ENCODE measurements at regions not wholly inside any gene's neighbourhood (a gene's known extent, or its start where the extent isn't known, plus 50 kb on each side); places are given as distances from the start of the nearest gene placed in this dataset.
"Not testable (repeated sequence)": the region's sequence is repeated elsewhere in the genome, so short reads cannot be mapped to it uniquely, and the experiment has no call there.

GRCh38 chr11:96707273-96707672, 317.5 kb downstream of the JRKL start:
- no peak overlapping the region for H3K4me3 Mint-ChIP-seq
- no peaks in the 10 kb centered on the region for H3K27me3 Mint-ChIP-seq
- H3K27ac Mint-ChIP-seq = no peak overlapping the region
- no peak for DNase-seq (ENCODE audit: low spot score)
- no peaks in the 10 kb centered on the region for H3K4me1 Mint-ChIP-seq (ENCODE audit: low read depth in 2 of 2)
- no peaks in the 10 kb centered on the region for H3K36me3 Mint-ChIP-seq
- peaks cover 11% of the 10 kb centered on the region for H3K9me3 Mint-ChIP-seq
- no peak for ATAC-seq

- DNase-seq (ENCODE audit: low spot score) = no peak
- H3K27me3 Mint-ChIP-seq = no peaks in the 10 kb centered on the region
- H3K4me3 Mint-ChIP-seq = no peak overlapping the region
- peaks cover 11% of the 10 kb centered on the region for H3K9me3 Mint-ChIP-seq
- no peaks in the 10 kb centered on the region for H3K36me3 Mint-ChIP-seq
- no peaks in the 10 kb centered on the region for H3K4me1 Mint-ChIP-seq (ENCODE audit: low read depth in 2 of 2)
- no peak overlapping the region for H3K27ac Mint-ChIP-seq
- no peak for ATAC-seq
These were observed 318.5 kb downstream of the JRKL start for GRCh38 chr11:96708219-96708878.

GRCh38 chr11:96713301-96713700, 323.5 kb downstream of the JRKL start:
- H3K27ac Mint-ChIP-seq = no peak overlapping the region
- H3K4me3 Mint-ChIP-seq = no peak overlapping the region
- H3K36me3 Mint-ChIP-seq = peaks cover 6% of the 10 kb centered on the region
- H3K4me1 Mint-ChIP-seq (ENCODE audit: low read depth in 2 of 2) = no peaks in the 10 kb centered on the region
- peaks cover 16% of the 10 kb centered on the region for H3K9me3 Mint-ChIP-seq
- no peak for DNase-seq (ENCODE audit: low spot score)
- no peak for ATAC-seq
- no peaks in the 10 kb centered on the region for H3K27me3 Mint-ChIP-seq

GRCh38 chr11:96714689-96715088, 324.9 kb downstream of the JRKL start:
- no peak for DNase-seq (ENCODE audit: low spot score)
- no peaks in the 10 kb centered on the region for H3K27me3 Mint-ChIP-seq
- H3K36me3 Mint-ChIP-seq = peaks cover 6% of the 10 kb centered on the region
- H3K4me1 Mint-ChIP-seq (ENCODE audit: low read depth in 2 of 2) = no peaks in the 10 kb centered on the region
- H3K9me3 Mint-ChIP-seq = peaks cover 19% of the 10 kb centered on the region
- H3K27ac Mint-ChIP-seq = no peak overlapping the region
- H3K4me3 Mint-ChIP-seq = no peak overlapping the region
- no peak for ATAC-seq

- Mint-ChIP-seq H3K4me1 (ENCODE audit: low read depth in 2 of 2) (no peaks in the 10 kb centered on the region), H3K4me3 (no peak overlapping the region), H3K27ac (no peak overlapping the region), H3K27me3 (no peaks in the 10 kb centered on the region), H3K36me3 (peaks cover 6% of the 10 kb centered on the region), H3K9me3 (peaks cover 19% of the 10 kb centered on the region)
- DNase-seq (ENCODE audit: low spot score) (no peak), ATAC-seq (no peak)
These were observed 325.4 kb downstream of the JRKL start for GRCh38 chr11:96715208-96715607.

GRCh38 chr11:96736601-96737000, 346.8 kb downstream of the JRKL start:
- Mint-ChIP-seq H3K27ac (no peak overlapping the region), H3K27me3 (no peaks in the 10 kb centered on the region), H3K4me1 (ENCODE audit: low read depth in 2 of 2) (no peaks in the 10 kb centered on the region), H3K9me3 (peaks cover 19% of the 10 kb centered on the region), H3K36me3 (no peaks in the 10 kb centered on the region), H3K4me3 (no peak overlapping the region)
- ATAC-seq (no peak), DNase-seq (ENCODE audit: low spot score) (no peak)

GRCh38 chr11:96738311-96738710, 348.5 kb downstream of the JRKL start:
- Mint-ChIP-seq H3K4me1 (ENCODE audit: low read depth in 2 of 2) (no peaks in the 10 kb centered on the region), H3K36me3 (no peaks in the 10 kb centered on the region)

GRCh38 chr11:96741068-96741467, 351.3 kb downstream of the JRKL start:
- Mint-ChIP-seq H3K4me1 (ENCODE audit: low read depth in 2 of 2) (no peaks in the 10 kb centered on the region), H3K4me3 (no peak overlapping the region), H3K9me3 (peaks cover 16% of the 10 kb centered on the region), H3K27ac (no peak overlapping the region), H3K36me3 (no peaks in the 10 kb centered on the region), H3K27me3 (no peaks in the 10 kb centered on the region)
- DNase-seq (ENCODE audit: low spot score) (no peak), ATAC-seq (no peak)

More at GRCh38 chr11:96738311-96738710, 348.5 kb downstream of the JRKL start:
- ATAC-seq (no peak), DNase-seq (ENCODE audit: low spot score) (no peak)
- no peak overlapping the region for H3K4me3 Mint-ChIP-seq
- H3K9me3 Mint-ChIP-seq = peaks cover 19% of the 10 kb centered on the region
- no peaks in the 10 kb centered on the region for H3K27me3 Mint-ChIP-seq
- no peak overlapping the region for H3K27ac Mint-ChIP-seq

GRCh38 chr11:96744697-96745096, 354.9 kb downstream of the JRKL start:
- Mint-ChIP-seq H3K27ac (no peak overlapping the region), H3K36me3 (no peaks in the 10 kb centered on the region), H3K9me3 (peaks cover 8% of the 10 kb centered on the region), H3K4me1 (ENCODE audit: low read depth in 2 of 2) (no peaks in the 10 kb centered on the region), H3K4me3 (no peak overlapping the region), H3K27me3 (no peaks in the 10 kb centered on the region)
- DNase-seq (ENCODE audit: low spot score) (no peak), ATAC-seq (no peak)

- Mint-ChIP-seq H3K9me3 (peaks cover 11% of the 10 kb centered on the region), H3K4me3 (no peak overlapping the region), H3K4me1 (ENCODE audit: low read depth in 2 of 2) (no peaks in the 10 kb centered on the region), H3K27ac (no peak overlapping the region), H3K27me3 (no peaks in the 10 kb centered on the region), H3K36me3 (no peaks in the 10 kb centered on the region)
- ATAC-seq (no peak), DNase-seq (ENCODE audit: low spot score) (no peak)
These were observed 359.0 kb downstream of the JRKL start for GRCh38 chr11:96748639-96749370.

- peaks cover 17% of the 10 kb centered on the region for H3K9me3 Mint-ChIP-seq
- not testable (repeated sequence) for DNase-seq (ENCODE audit: low spot score); H3K36me3 Mint-ChIP-seq; H3K27me3 Mint-ChIP-seq; ATAC-seq; H3K27ac Mint-ChIP-seq; H3K4me3 Mint-ChIP-seq; H3K4me1 Mint-ChIP-seq (ENCODE audit: low read depth in 2 of 2)
These were observed 362.0 kb downstream of the JRKL start for GRCh38 chr11:96751807-96752206.

- ATAC-seq (no peak), DNase-seq (ENCODE audit: low spot score) (no peak)
- H3K27ac Mint-ChIP-seq = no peak overlapping the region
- no peak overlapping the region for H3K4me3 Mint-ChIP-seq
- H3K36me3 Mint-ChIP-seq = peaks cover 10% of the 10 kb centered on the region
- H3K27me3 Mint-ChIP-seq = no peaks in the 10 kb centered on the region
- H3K9me3 Mint-ChIP-seq = peaks cover 19% of the 10 kb centered on the region
- H3K4me1 Mint-ChIP-seq (ENCODE audit: low read depth in 2 of 2) = no peaks in the 10 kb centered on the region
These were observed 362.4 kb downstream of the JRKL start for GRCh38 chr11:96752221-96752620.

GRCh38 chr11:96753997-96754396, 364.2 kb downstream of the JRKL start:
- DNase-seq (ENCODE audit: low spot score) (no peak), ATAC-seq (no peak)
- peaks cover 13% of the 10 kb centered on the region for H3K36me3 Mint-ChIP-seq
- H3K27ac Mint-ChIP-seq = no peak overlapping the region
- no peak overlapping the region for H3K4me3 Mint-ChIP-seq
- no peaks in the 10 kb centered on the region for H3K4me1 Mint-ChIP-seq (ENCODE audit: low read depth in 2 of 2)
- H3K9me3 Mint-ChIP-seq = peaks cover 19% of the 10 kb centered on the region
- no peaks in the 10 kb centered on the region for H3K27me3 Mint-ChIP-seq

- H3K36me3 Mint-ChIP-seq = peaks cover 16% of the 10 kb centered on the region
- DNase-seq (ENCODE audit: low spot score) = no peak
- H3K27ac Mint-ChIP-seq = no peak overlapping the region
- no peak overlapping the region for H3K4me3 Mint-ChIP-seq
- H3K4me1 Mint-ChIP-seq (ENCODE audit: low read depth in 2 of 2) = no peaks in the 10 kb centered on the region
- H3K9me3 Mint-ChIP-seq = peaks cover 24% of the 10 kb centered on the region
- no peak for ATAC-seq
- H3K27me3 Mint-ChIP-seq = no peaks in the 10 kb centered on the region
These were observed 365.4 kb downstream of the JRKL start for GRCh38 chr11:96755209-96755608.
